ENCODE measurements at regions not wholly inside any gene's neighbourhood (a gene's known extent, or its start where the extent isn't known, plus 50 kb on each side); places are given as distances from the start of the nearest gene placed in this dataset.

GRCh38 chr1:87478231-87478630, 149.6 kb downstream of the LMO4 start:
- TF ChIP-seq CTCF (IDR thresholded peaks at IDR 0.05; ENCODE audit: insufficient read depth, low read depth, low read length) (no peak), EZH2 (IDR thresholded peaks at IDR 0.05; ENCODE audit: insufficient read depth, low read length) (no peak)
